Activated T-helper 1 cell treated with anti-CD3 and anti-CD28 coated beads, Interleukin-12 subunit alpha, Interleukin-12 subunit beta, Interleukin-2, Interleukin-4 antibody, amounts not matched to agents 30 ng/mL and 10 ng/mL and 1 ng/mL, durations not matched to agents 14 hours and 24 hours and 36 hours (primary cell): ENCODE measurements at regions not wholly inside any gene's neighbourhood (a gene's known extent, or its start where the extent isn't known, plus 50 kb on each side); places are given as distances from the start of the nearest gene placed in this dataset.

Source experiments
- DNase-seq: peaks from one replicate; pipeline ENCODE4 v3.0.0; 2021; ENCODE audit warnings: low spot score
- H3K27ac Mint-ChIP-seq: one replicate; pipeline ENCODE4 v1.8.0; 2021; ENCODE audit warnings: mild to moderate bottlenecking, mixed read lengths
- H3K27me3 Mint-ChIP-seq: one replicate; pipeline ENCODE4 v1.8.0; 2022; ENCODE audit warnings: mild to moderate bottlenecking, moderate library complexity, mixed read lengths; ENCODE audit not compliant: insufficient read depth
- H3K36me3 Mint-ChIP-seq: one replicate; pipeline ENCODE4 v1.8.0; 2021; ENCODE audit warnings: low read depth, mixed read lengths
- H3K4me1 Mint-ChIP-seq: one replicate; pipeline ENCODE4 v1.8.0; 2021; ENCODE audit warnings: low read depth, mixed read lengths
- H3K4me3 Mint-ChIP-seq: one replicate; pipeline ENCODE4 v1.8.0; 2021; ENCODE audit warnings: mild to moderate bottlenecking, moderate library complexity, mixed read lengths
- H3K9me3 Mint-ChIP-seq: one replicate; pipeline ENCODE4 v1.8.0; 2021; ENCODE audit warnings: mixed read lengths
- intact Hi-C: fragments of 100-400 bp; cut with micrococcal nuclease; formaldehyde crosslinking; loops from one replicate; pipeline ENCODE4 v1.15.1; 2024

DNA sequence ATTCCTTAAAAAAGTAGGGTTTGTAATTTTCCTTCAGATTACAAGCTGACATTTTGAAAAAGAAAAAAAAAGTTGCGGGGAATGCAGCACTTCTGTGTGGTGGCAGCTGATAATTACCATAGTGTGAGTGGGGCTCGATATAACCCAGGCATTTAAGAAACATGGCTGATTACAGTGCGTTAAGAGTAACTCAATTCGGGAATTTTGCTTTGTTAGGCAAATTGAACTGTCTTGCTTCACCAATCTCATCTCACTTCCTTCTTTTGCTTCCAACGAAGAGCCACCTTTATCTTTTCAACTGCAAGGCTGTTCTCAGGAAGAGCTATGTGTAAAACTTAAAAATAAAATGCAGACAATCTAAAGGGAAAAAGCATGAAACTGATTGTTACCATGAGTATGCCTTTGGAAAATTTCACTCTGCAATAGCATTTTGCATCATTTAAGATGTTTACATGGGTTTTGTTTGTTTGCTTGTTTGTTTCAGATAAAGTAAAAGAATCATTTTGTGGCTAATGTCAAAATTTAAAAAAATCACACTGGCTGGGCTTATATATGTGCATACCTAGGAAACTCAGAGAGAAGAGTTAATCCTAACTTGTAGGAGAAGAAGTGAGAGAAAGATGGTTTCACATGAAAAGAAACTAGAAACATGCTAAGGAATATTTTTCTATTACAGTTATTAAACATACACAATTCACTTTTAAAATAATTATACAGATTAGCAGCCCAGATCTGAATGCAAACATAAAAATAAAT lies 295.9 kb upstream of the ATP2B1 start:
- H3K27ac Mint-ChIP-seq, result no peak overlapping the region
- no peak overlapping the region for H3K4me3 Mint-ChIP-seq
- DNase-seq, result no peak
- H3K9me3 Mint-ChIP-seq, result no peaks in the 10 kb centered on the region
- no peaks in the 10 kb centered on the region for H3K4me1 Mint-ChIP-seq
- H3K27me3 Mint-ChIP-seq, result no peaks in the 10 kb centered on the region
- intact Hi-C loops, result no loop called here
- H3K36me3 Mint-ChIP-seq, result no peaks in the 10 kb centered on the region

DNA sequence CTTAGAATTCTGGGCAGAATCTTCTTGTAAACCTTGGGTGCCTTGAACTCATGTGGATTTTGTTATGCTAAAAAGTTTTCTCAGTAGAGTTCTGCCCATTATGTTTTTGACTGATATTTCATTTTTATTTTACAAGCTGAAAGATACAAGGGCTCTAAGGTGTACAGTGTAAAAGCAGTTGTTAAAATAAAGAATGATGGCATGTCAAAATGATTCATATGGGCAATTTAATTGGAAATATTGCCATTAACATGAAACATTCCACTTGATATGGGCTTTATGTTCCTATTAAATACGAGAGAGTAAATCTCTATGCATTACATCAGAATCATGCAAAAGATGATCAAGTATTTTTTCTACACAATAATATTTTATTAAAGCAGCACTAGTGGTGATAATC lies 295.1 kb upstream of the ATP2B1 start:
- Mint-ChIP-seq H3K9me3 (no peaks in the 10 kb centered on the region), H3K4me3 (no peak overlapping the region), H3K4me1 (no peaks in the 10 kb centered on the region), H3K27me3 (no peaks in the 10 kb centered on the region), H3K36me3 (no peaks in the 10 kb centered on the region), H3K27ac (no peak overlapping the region)
- no peak for DNase-seq
- intact Hi-C loops, result no loop called here

DNA sequence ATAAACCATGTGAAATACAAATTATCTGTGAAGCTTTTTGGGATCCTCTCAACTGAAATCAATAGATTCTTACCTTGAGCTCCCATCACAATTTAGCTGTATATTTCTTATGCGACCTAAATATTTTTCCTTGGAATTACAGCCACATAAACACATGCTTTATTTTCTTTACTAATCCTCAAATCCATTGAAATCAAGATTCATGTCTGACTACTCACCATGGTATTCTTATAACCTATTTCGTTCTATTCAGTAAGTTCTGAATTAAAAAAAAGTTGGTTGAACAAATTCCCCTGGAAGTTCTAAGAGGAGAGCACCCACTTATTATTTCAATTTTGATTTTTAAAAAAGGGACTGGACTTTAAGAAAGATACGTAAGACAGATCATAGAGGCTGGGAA lies 292.1 kb upstream of the ATP2B1 start:
- Mint-ChIP-seq H3K27me3 (no peaks in the 10 kb centered on the region), H3K4me3 (no peak overlapping the region), H3K9me3 (no peaks in the 10 kb centered on the region), H3K4me1 (no peaks in the 10 kb centered on the region), H3K36me3 (no peaks in the 10 kb centered on the region), H3K27ac (no peak overlapping the region)
- no peak for DNase-seq
- intact Hi-C loops, result no loop called here

- no peaks in the 10 kb centered on the region for H3K4me1 Mint-ChIP-seq
- intact Hi-C loops, result no loop called here
- no peaks in the 10 kb centered on the region for H3K36me3 Mint-ChIP-seq
- no peak overlapping the region for H3K4me3 Mint-ChIP-seq
- no peaks in the 10 kb centered on the region for H3K9me3 Mint-ChIP-seq
- no peaks in the 10 kb centered on the region for H3K27me3 Mint-ChIP-seq
- DNase-seq, result no peak
- H3K27ac Mint-ChIP-seq, result no peak overlapping the region
These were observed 291.3 kb upstream of the ATP2B1 start for GRCh38 chr12:89999699-90000505.

- intact Hi-C loops, result no loop called here
- no peak overlapping the region for H3K27ac Mint-ChIP-seq
- H3K36me3 Mint-ChIP-seq, result no peaks in the 10 kb centered on the region
- no peak overlapping the region for H3K4me3 Mint-ChIP-seq
- H3K9me3 Mint-ChIP-seq, result no peaks in the 10 kb centered on the region
- no peaks in the 10 kb centered on the region for H3K4me1 Mint-ChIP-seq
- no peaks in the 10 kb centered on the region for H3K27me3 Mint-ChIP-seq
- no peak for DNase-seq
These were observed 287.2 kb upstream of the ATP2B1 start for GRCh38 chr12:89995870-89996269.

- Mint-ChIP-seq H3K9me3 (no peaks in the 10 kb centered on the region), H3K27ac (no peak overlapping the region), H3K4me3 (no peak overlapping the region), H3K36me3 (no peaks in the 10 kb centered on the region), H3K27me3 (no peaks in the 10 kb centered on the region), H3K4me1 (no peaks in the 10 kb centered on the region)
- intact Hi-C loops, result no loop called here
- DNase-seq, result no peak
These were observed 286.3 kb upstream of the ATP2B1 start for GRCh38 chr12:89994911-89995310.

- Mint-ChIP-seq H3K36me3 (no peaks in the 10 kb centered on the region), H3K27ac (no peak overlapping the region), H3K4me1 (no peaks in the 10 kb centered on the region), H3K9me3 (no peaks in the 10 kb centered on the region), H3K4me3 (no peak overlapping the region), H3K27me3 (no peaks in the 10 kb centered on the region)
- intact Hi-C loops, result no loop called here
- no peak for DNase-seq
These were observed 285.0 kb upstream of the ATP2B1 start for GRCh38 chr12:89993632-89994031.

DNA sequence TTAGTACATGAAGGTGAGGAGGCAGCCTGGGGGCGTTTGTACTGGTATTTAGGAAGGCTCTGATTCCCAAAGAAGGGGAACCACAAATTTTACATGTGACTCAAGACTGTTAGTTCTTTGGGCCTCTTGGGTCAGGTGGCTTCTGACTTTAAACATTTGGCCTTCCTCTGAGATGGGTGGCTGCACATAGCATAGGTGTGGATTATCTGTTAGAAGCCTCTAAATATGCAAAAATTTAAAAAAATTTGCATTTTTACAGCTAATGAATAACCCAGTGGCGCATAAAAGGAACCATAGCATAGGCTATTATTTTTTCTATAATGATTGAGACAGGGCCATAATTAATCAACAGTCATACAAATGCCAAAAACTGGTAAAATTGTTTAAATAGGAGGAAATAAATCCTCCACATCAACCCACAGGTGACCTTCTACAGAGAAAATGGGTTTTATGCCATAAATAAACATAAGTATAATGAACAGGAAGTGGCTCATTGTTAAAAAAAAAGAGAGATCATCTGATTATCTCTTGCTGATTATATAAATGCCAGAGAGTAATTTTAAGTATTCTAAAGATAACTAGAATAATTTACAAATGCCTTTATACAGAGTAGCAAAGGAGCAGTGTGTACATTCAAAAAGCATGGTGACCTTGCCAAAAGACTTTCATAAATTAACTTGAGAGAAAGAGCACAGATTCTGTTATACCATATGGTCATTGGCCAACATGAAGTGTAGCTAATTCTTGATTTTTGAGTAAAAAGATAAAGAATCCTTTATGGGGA lies 284.2 kb upstream of the ATP2B1 start:
- H3K9me3 Mint-ChIP-seq, result no peaks in the 10 kb centered on the region
- H3K36me3 Mint-ChIP-seq, result no peaks in the 10 kb centered on the region
- no peaks in the 10 kb centered on the region for H3K4me1 Mint-ChIP-seq
- no peak for DNase-seq
- H3K4me3 Mint-ChIP-seq, result no peak overlapping the region
- intact Hi-C loops, result no loop called here
- no peak overlapping the region for H3K27ac Mint-ChIP-seq
- no peaks in the 10 kb centered on the region for H3K27me3 Mint-ChIP-seq

- no peaks in the 10 kb centered on the region for H3K9me3 Mint-ChIP-seq
- no peaks in the 10 kb centered on the region for H3K36me3 Mint-ChIP-seq
- H3K27me3 Mint-ChIP-seq, result no peaks in the 10 kb centered on the region
- intact Hi-C loops, result no loop called here
- no peak for DNase-seq
- H3K4me3 Mint-ChIP-seq, result no peak overlapping the region
- H3K27ac Mint-ChIP-seq, result no peak overlapping the region
- H3K4me1 Mint-ChIP-seq, result no peaks in the 10 kb centered on the region
These were observed 283.4 kb upstream of the ATP2B1 start for GRCh38 chr12:89991807-89992590.

DNA sequence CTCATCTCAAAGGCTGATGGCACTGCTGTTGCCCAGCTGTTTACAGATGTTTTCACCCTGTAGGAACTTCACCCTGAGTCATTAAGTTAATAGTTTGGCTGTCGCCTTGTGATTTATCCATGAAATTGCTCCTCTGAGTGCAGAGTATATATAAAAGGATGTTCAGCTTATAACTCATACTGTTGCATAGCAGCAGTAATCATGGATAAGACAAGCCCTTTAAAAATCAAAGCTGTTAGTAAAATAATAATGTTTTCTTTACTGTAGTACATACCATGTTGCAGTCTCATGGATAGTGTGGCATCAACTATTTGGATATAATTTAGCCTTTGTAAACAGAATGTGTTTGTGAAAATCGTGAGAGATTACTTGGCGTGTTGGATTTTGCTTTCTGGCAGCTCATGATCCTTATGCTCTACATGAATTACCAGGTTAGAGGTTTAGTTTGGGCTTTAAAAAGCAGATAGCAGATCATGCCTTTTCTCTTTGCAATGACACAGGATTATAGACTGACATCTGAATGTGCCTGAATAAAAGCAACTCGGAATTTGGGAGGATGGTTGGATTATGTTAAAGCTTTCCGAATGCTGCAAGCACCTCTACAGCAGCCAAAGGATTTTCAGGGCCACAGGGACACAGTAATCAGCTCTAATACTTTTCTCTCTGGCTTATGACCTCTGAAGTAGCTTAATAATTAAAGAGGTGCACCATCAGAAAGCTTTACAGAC lies 279.7 kb upstream of the ATP2B1 start:
- Mint-ChIP-seq H3K27ac (no peak overlapping the region), H3K36me3 (no peaks in the 10 kb centered on the region), H3K4me3 (no peak overlapping the region), H3K4me1 (no peaks in the 10 kb centered on the region), H3K27me3 (no peaks in the 10 kb centered on the region), H3K9me3 (no peaks in the 10 kb centered on the region)
- no peak for DNase-seq
- intact Hi-C loops, result no loop called here

- intact Hi-C loops, result no loop called here
- H3K4me3 Mint-ChIP-seq, result no peak overlapping the region
These were observed 277.3 kb upstream of the ATP2B1 start for GRCh38 chr12:89985935-89986334.

GRCh38 chr12:89984846-89985245 lies 276.2 kb upstream of the ATP2B1 start:
- Mint-ChIP-seq H3K27ac (no peak overlapping the region), H3K36me3 (no peaks in the 10 kb centered on the region), H3K4me3 (no peak overlapping the region), H3K9me3 (no peaks in the 10 kb centered on the region), H3K27me3 (no peaks in the 10 kb centered on the region), H3K4me1 (no peaks in the 10 kb centered on the region)
- DNase-seq, result no peak
- intact Hi-C loops, result no loop called here

More at GRCh38 chr12:89985935-89986334, 277.3 kb upstream of the ATP2B1 start:
- H3K4me1 Mint-ChIP-seq, result no peaks in the 10 kb centered on the region
- no peak overlapping the region for H3K27ac Mint-ChIP-seq
- no peaks in the 10 kb centered on the region for H3K9me3 Mint-ChIP-seq
- H3K27me3 Mint-ChIP-seq, result no peaks in the 10 kb centered on the region
- no peak for DNase-seq
- no peaks in the 10 kb centered on the region for H3K36me3 Mint-ChIP-seq
